Astrocyte of the cerebellum (primary cell): ENCODE measurements at regions not wholly inside any gene's neighbourhood (a gene's known extent, or its start where the extent isn't known, plus 50 kb on each side); places are given as distances from the start of the nearest gene placed in this dataset.
A peak's percentile ranks its signal among the peaks of the same experiment; 100 is the strongest.

Source experiments
- DNase-seq: peaks from one replicate; pipeline ENCODE4 v3.0.0-alpha.2; 2011; ENCODE audit warnings: low read depth
- H3K4me3 ChIP-seq: 2 replicates; pipeline ENCODE4 v1.5.1; 2011; ENCODE audit warnings: mild to moderate bottlenecking, low read depth, low read length, moderate library complexity
- in situ Hi-C: cut with HindIII; loops from 2 replicates; pipeline ENCODE4 v1.10.0; 2017; ENCODE audit warnings: low sequenced_read_pairs
- TF ChIP-seq, protein P1 (sequence below): IDR thresholded peaks from 2 replicates; pipeline ENCODE4 v1.5.1; 2012; ENCODE audit warnings: low read length, low read depth, moderate library complexity, mild to moderate bottlenecking; ENCODE audit errors: missing control alignments

DNA sequence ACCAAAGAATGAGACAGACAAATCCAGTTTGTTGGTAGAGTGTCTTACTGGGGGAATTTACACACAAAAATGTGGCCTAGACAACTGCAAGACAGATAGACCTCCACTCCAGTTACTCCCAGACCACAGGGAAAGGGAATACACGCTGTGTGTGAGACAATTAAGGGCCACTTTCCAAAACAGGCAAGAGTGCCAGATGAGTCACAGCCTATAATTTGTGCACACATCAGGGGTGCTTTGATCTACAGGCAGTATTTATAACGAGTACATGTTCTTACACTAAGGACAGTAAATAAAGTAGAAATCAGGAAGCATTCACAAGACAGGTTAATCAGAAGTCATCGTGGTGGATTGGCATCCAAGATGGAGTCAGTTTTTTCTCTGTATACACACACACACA lies 114.8 kb downstream of the ZNF622 start:
- TF ChIP-seq, protein P1, sequence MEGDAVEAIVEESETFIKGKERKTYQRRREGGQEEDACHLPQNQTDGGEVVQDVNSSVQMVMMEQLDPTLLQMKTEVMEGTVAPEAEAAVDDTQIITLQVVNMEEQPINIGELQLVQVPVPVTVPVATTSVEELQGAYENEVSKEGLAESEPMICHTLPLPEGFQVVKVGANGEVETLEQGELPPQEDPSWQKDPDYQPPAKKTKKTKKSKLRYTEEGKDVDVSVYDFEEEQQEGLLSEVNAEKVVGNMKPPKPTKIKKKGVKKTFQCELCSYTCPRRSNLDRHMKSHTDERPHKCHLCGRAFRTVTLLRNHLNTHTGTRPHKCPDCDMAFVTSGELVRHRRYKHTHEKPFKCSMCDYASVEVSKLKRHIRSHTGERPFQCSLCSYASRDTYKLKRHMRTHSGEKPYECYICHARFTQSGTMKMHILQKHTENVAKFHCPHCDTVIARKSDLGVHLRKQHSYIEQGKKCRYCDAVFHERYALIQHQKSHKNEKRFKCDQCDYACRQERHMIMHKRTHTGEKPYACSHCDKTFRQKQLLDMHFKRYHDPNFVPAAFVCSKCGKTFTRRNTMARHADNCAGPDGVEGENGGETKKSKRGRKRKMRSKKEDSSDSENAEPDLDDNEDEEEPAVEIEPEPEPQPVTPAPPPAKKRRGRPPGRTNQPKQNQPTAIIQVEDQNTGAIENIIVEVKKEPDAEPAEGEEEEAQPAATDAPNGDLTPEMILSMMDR: no peak
- H3K4me3 ChIP-seq: no peak overlapping the region
- DNase-seq: peak; percentile 9
- in situ Hi-C loops: no loop called here

DNA sequence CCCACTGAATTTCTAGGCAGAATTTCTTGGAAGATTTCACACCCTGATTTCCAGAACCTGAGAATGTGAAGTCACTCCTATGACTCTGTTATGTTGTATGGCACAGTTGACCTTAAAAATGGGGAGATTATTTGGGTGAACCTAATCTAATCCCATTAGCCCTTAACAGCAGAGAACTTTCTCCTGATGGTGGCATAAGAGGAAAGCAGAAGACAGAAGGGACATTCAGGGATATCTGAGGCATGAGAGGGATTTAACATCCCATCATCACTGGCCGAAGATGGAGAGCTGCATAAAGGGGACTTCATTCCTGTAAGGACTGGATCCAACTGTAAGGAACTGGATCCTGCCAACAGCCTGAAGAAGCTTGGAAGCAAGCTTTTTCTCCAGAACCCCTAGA lies 119.2 kb downstream of the ZNF622 start:
- DNase-seq: no peak
- TF ChIP-seq, protein P1: no peak
- no peak overlapping the region for H3K4me3 ChIP-seq
- in situ Hi-C loops: no loop called here

DNA sequence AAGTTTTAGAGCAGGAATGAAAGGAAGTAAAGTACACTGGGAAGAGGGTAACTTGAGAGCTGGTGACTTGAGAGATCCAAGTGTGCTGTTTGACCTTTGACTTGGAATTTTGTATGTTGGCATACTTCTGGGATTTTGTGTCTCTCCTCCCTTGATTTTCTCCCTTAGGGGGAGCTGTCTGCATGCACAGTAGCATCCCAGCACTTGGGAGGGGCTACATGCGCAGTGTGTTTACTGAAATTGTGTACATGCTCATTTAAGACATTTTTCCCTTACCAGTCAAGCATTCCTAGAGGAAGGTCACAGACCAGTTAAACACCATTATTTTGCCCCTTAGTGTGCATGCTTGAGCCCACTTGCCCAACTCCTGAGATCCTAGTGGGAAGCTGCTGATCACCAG lies 120.1 kb downstream of the ZNF622 start:
- TF ChIP-seq, protein P1: no peak
- no peak overlapping the region for H3K4me3 ChIP-seq
- no peak for DNase-seq
- in situ Hi-C loops: no loop called here

DNA sequence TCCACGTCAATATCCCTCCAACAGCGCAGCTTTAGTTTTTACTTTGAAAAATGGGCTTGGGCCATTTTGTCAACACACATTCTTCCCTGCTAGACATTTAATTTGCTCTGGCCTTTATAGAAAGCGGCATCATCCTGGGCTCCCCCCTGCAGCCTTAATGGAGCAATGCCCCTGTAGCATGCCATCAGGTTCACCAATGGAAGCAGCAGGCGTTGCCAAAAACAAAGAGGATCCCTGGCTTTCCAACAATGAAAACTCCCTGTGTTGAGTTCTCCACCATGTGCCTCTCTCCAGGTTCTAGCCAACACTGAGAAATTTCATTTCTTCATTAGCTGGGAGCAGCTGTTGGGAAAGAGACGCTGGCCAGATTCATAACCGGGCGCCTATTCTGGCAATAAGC lies 139.5 kb downstream of the ZNF622 start:
- no peak overlapping the region for H3K4me3 ChIP-seq
- TF ChIP-seq, protein P1: no peak
- DNase-seq: no peak
- in situ Hi-C loops: no loop called here

DNA sequence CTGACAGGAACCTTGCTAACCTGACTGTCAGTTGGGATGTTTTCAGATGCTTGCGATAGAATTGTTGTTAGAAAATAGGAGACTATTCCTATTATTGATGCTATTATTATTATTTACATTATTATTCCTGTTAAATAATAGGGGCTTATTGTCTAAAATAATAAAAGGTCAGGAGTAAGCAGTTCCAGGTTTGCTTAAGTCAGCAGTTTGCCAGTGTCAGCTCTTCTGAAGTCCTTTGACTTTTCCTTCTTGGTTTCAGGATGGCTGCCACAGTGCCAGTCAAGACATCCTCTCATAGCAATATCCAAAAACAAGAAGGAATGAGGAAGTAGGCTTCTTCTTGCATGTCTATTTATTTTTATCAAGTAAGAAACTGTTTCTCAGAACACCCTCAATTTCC lies 141.7 kb upstream of the MARCHF11 start:
- TF ChIP-seq, protein P1: no peak
- in situ Hi-C loops: no loop called here
- DNase-seq: no peak
- no peak overlapping the region for H3K4me3 ChIP-seq

DNA sequence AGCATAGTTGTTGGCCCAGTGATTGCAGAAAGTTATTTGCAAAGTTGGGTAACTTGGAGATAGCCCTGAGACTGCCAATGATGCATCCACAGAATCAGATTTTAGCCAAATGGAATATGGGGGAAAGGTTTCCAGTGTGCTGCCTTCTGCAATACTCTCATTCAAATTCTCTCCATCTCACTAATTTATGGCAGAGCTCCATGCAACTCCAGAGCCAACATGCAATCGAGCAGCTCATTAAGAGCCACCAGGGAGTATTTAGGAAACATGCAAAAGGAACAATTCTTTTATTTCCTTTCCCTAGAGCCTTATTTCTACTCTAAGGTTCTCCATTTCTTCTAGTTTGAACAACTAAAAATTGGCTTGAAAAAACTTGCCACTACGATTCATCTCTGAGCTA lies 135.9 kb upstream of the MARCHF11 start:
- TF ChIP-seq, protein P1: no peak
- no peak overlapping the region for H3K4me3 ChIP-seq
- in situ Hi-C loops: no loop called here
- no peak for DNase-seq

DNA sequence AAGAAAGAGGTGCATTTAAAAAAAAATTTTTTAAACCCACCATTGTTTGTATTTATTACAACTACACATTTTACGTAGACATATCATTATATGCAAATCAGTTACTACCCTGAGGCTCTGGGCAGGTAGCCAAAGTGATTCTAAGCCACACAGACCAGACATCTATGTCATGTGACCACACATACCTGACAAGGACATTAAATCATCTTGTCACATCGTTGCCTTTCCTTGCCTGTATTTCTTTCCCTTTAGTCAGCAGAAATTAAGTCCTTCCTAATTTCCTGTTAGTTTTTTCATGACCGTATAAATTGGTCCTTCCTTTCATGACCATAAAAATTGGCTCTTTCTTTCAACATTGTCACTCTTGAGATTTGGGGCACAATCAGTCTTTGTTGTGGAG lies 134.2 kb upstream of the MARCHF11 start:
- no peak for DNase-seq
- TF ChIP-seq, protein P1: no peak
- in situ Hi-C loops: no loop called here
- H3K4me3 ChIP-seq: no peak overlapping the region
